ENCODE measurements at regions not wholly inside any gene's neighbourhood (a gene's known extent, or its start where the extent isn't known, plus 50 kb on each side); places are given as distances from the start of the nearest gene placed in this dataset.

DNA sequence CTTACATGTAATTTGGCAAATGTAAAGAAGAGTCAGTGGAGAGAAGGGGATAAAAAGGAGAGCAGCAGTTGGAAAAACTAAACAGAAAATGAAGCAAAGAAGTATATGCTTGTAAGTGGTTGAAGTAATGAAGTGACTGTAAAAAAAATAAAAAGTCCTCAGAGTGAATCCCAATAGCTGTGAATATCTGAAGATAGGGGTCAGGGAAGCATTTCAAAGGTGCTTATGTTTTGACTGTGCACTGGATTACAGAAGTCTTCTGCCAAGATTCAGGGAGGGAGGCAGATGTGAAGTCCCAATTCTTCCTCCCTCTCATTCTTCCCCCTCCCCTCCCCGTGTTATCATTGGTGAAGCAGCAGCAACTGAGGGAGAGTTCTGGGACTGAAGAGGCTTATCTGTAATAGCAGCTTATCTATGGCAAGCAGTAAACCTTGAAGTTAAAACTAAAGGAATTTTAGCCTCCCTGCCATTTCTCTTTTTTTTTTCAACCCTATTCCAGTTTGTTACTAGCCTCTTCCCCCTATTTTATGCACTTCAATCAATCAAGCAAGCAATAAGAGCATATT lies 597.9 kb downstream of the IGSF11 start:
- intact Hi-C loops (cut with DNase I), result no loop called here
- Histone ChIP-seq H3K4me1 (no peaks in the 10 kb centered on the region), H3K27ac (no peak overlapping the region), H3K9me3 (no peaks in the 10 kb centered on the region), H3K4me3 (no peak overlapping the region), H3K27me3 (no peaks in the 10 kb centered on the region), H3K36me3 (no peaks in the 10 kb centered on the region)
- TF ChIP-seq, protein P1, sequence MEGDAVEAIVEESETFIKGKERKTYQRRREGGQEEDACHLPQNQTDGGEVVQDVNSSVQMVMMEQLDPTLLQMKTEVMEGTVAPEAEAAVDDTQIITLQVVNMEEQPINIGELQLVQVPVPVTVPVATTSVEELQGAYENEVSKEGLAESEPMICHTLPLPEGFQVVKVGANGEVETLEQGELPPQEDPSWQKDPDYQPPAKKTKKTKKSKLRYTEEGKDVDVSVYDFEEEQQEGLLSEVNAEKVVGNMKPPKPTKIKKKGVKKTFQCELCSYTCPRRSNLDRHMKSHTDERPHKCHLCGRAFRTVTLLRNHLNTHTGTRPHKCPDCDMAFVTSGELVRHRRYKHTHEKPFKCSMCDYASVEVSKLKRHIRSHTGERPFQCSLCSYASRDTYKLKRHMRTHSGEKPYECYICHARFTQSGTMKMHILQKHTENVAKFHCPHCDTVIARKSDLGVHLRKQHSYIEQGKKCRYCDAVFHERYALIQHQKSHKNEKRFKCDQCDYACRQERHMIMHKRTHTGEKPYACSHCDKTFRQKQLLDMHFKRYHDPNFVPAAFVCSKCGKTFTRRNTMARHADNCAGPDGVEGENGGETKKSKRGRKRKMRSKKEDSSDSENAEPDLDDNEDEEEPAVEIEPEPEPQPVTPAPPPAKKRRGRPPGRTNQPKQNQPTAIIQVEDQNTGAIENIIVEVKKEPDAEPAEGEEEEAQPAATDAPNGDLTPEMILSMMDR (IDR thresholded peaks at IDR 0.05), result no peak
- no peak for TF ChIP-seq POLR2A (IDR thresholded peaks at IDR 0.05)
- no peak for DNase-seq
- 27 to 50% methylated on average over 1 of the region's 1 CpG for WGBS, 2 donors

DNA sequence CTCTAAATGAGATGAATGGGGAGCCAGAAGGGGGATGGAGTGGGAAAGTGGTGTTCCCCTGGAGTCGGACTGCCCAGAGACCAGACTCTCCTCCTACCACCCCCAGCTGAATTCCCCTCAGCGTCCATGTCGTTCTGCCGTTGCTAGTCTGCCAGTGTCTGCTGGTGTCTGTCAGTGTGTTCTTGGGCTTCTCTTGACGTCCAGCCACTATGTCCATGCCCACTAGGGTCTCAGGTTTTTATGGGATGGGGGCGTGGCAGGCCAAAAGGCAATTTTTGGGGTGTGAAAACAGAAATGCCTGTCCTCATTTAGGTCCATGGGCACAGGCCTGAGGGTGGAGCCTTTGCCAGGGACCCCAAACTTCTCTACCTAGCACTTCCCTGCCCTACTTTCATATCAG lies 589.6 kb downstream of the IGSF11 start:
- no peak overlapping the region for H3K27ac ChIP-seq
- H3K4me1 ChIP-seq, result no peaks in the 10 kb centered on the region
- H3K36me3 ChIP-seq, result no peaks in the 10 kb centered on the region
- DNase-seq, result no peak
- H3K4me3 ChIP-seq, result no peak overlapping the region
- TF ChIP-seq, protein P1 (IDR thresholded peaks at IDR 0.05), result no peak
- TF ChIP-seq POLR2A (IDR thresholded peaks at IDR 0.05), result no peak
- H3K9me3 ChIP-seq, result no peaks in the 10 kb centered on the region
- intact Hi-C loops (cut with DNase I), result no loop called here
- no peaks in the 10 kb centered on the region for H3K27me3 ChIP-seq
- WGBS, 2 donors, result 70 to 88% methylated on average over 2 to 6 of the region's 6 CpGs

DNA sequence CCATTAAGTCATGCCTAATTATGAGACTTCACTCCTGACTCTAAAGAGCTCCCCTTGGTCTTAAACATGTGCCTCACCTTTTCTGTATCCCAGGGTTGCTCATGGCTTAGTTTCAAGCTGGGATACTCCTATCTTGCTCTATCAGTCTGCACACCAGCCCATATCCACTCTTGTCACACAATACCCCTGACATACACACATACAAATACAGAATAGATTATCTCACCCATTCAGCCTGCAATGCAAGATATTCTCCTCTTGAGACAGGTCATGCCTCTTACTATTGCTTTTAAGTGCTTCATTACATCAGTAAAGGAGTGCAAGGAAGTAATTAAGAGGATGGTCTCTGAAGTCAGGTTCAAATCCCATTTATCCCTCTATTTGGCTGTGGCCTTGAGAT lies 587.3 kb downstream of the IGSF11 start:
- no peaks in the 10 kb centered on the region for H3K27me3 ChIP-seq
- H3K4me3 ChIP-seq, result no peak overlapping the region
- no peaks in the 10 kb centered on the region for H3K36me3 ChIP-seq
- intact Hi-C loops (cut with DNase I), result no loop called here
- no peak overlapping the region for H3K27ac ChIP-seq
- DNase-seq, result no peak
- peaks cover 0 to 1% (median 0%) of the 10 kb centered on the region in 3 donors for H3K9me3 ChIP-seq
- no peaks in the 10 kb centered on the region for H3K4me1 ChIP-seq
- TF ChIP-seq POLR2A (IDR thresholded peaks at IDR 0.05), result no peak
- TF ChIP-seq, protein P1 (IDR thresholded peaks at IDR 0.05), result no peak

DNA sequence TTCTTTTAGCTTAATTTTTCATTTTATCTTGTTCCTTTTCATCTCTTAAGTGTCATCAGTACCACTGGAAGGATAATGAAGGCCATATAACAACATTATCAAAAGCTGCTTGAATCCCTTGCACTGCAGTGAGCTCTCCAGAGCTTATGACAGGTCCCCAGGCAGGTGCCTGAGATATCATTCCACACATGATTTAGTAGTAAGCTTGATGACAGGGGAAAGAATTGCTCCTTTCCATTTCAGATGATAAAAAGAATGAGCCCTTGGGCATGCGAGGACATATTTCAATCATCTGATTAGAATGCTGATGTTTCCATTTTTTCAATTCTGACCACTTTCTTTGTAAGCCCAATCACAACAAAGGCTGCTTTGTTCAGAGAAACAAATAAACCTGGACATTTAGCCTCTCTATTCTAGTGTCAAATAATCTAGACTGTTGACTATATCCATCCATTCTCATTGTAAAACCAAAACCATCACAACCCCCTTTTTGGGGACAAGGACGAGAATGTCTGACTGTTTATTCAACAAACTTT lies 567.8 kb downstream of the IGSF11 start:
- H3K4me1 ChIP-seq, result no peaks in the 10 kb centered on the region
- no peak overlapping the region for H3K27ac ChIP-seq
- H3K9me3 ChIP-seq, result no peaks in the 10 kb centered on the region
- H3K4me3 ChIP-seq, result no peak overlapping the region
- 79 to 83% methylated on average over 2 of the region's 2 CpGs for WGBS, 2 donors
- no peaks in the 10 kb centered on the region for H3K27me3 ChIP-seq
- intact Hi-C loops (cut with DNase I), result no loop called here
- no peaks in the 10 kb centered on the region for H3K36me3 ChIP-seq
- DNase-seq, result no peak
- no peak for TF ChIP-seq POLR2A (IDR thresholded peaks at IDR 0.05)
- TF ChIP-seq, protein P1 (IDR thresholded peaks at IDR 0.05), result no peak

DNA sequence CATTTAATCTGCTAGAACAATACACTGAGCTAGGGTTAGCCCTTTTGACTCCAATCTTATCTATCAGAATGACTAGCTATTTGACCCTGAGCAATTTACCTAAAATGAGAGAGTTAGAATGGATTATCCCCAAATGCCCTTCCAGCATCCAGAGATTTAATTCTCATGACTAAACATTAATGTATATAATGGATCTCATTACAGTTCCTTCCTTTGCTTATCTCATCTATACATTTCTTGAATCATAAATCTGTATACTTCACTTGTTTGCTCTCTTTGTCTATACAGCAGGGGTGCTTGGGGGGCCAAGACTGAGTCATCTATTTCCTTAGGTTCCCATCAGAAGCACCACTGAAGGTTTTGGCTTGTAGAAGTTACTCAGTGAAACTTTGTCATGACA lies 565.8 kb downstream of the IGSF11 start:
- Histone ChIP-seq H3K9me3 (no peaks in the 10 kb centered on the region), H3K4me1 (no peaks in the 10 kb centered on the region), H3K36me3 (no peaks in the 10 kb centered on the region), H3K4me3 (no peak overlapping the region), H3K27me3 (no peaks in the 10 kb centered on the region), H3K27ac (no peak overlapping the region)
- no peak for TF ChIP-seq POLR2A (IDR thresholded peaks at IDR 0.05)
- TF ChIP-seq, protein P1 (IDR thresholded peaks at IDR 0.05), result no peak
- intact Hi-C loops (cut with DNase I), result no loop called here
- no peak for DNase-seq
